ENCODE measurements at regions not wholly inside any gene's neighbourhood (a gene's known extent, or its start where the extent isn't known, plus 50 kb on each side); places are given as distances from the start of the nearest gene placed in this dataset.
"Not testable (repeated sequence)": the region's sequence is repeated elsewhere in the genome, so short reads cannot be mapped to it uniquely, and the experiment has no call there.

- DNase-seq (ENCODE audit: low read depth in 2 of 2): no peak
Measured at GRCh38 chr19:30682146-30682998, 310.2 kb downstream of the ZNF536 start.

GRCh38 chr19:30681162-30682100 is 309.2 kb downstream of the ZNF536 start:
- no peak for DNase-seq (ENCODE audit: low read depth in 2 of 2)

- DNase-seq (ENCODE audit: low read depth in 2 of 2): not testable (repeated sequence)
Measured at GRCh38 chr19:30680399-30680798, 308.2 kb downstream of the ZNF536 start.

GRCh38 chr19:30679789-30680188 is 307.6 kb downstream of the ZNF536 start:
- no peak for DNase-seq (ENCODE audit: low read depth in 2 of 2)

- no peak for DNase-seq (ENCODE audit: low read depth in 2 of 2)
Measured at GRCh38 chr19:30679153-30679702, 307.0 kb downstream of the ZNF536 start.

GRCh38 chr19:30678168-30678567 is 306.0 kb downstream of the ZNF536 start:
- DNase-seq (ENCODE audit: low read depth in 2 of 2): no peak

- no peak for DNase-seq (ENCODE audit: low read depth in 2 of 2)
Measured at GRCh38 chr19:30677702-30678101, 305.5 kb downstream of the ZNF536 start.

- DNase-seq (ENCODE audit: low read depth in 2 of 2): no peak
Measured at GRCh38 chr19:30676990-30677679, 305.0 kb downstream of the ZNF536 start.

- DNase-seq (ENCODE audit: low read depth in 2 of 2): no peak
Measured at GRCh38 chr19:30675086-30675485, 302.9 kb downstream of the ZNF536 start.

- no peak for DNase-seq (ENCODE audit: low read depth in 2 of 2)
Measured at GRCh38 chr19:30674656-30675055, 302.5 kb downstream of the ZNF536 start.

GRCh38 chr19:30673336-30673735 is 301.2 kb downstream of the ZNF536 start:
- no peak for DNase-seq (ENCODE audit: low read depth in 2 of 2)

GRCh38 chr19:30672926-30673325 is 300.7 kb downstream of the ZNF536 start:
- DNase-seq (ENCODE audit: low read depth in 2 of 2): no peak

- DNase-seq (ENCODE audit: low read depth in 2 of 2): no peak
Measured at GRCh38 chr19:30671622-30672051, 299.5 kb downstream of the ZNF536 start.

GRCh38 chr19:30671367-30671619 is 299.1 kb downstream of the ZNF536 start:
- no peak for DNase-seq (ENCODE audit: low read depth in 2 of 2)

- DNase-seq (ENCODE audit: low read depth in 2 of 2): no peak
Measured at GRCh38 chr19:30670562-30671366, 298.6 kb downstream of the ZNF536 start.

- no peak for DNase-seq (ENCODE audit: low read depth in 2 of 2)
Measured at GRCh38 chr19:30670011-30670329, 297.8 kb downstream of the ZNF536 start.

GRCh38 chr19:30669329-30670010 is 297.3 kb downstream of the ZNF536 start:
- DNase-seq (ENCODE audit: low read depth in 2 of 2): peak in 1 of 2 donors; percentile 5

- DNase-seq (ENCODE audit: low read depth in 2 of 2): no peak
Measured at GRCh38 chr19:30668521-30669155, 296.5 kb downstream of the ZNF536 start.

- no peak for DNase-seq (ENCODE audit: low read depth in 2 of 2)
Measured at GRCh38 chr19:30667746-30668145, 295.6 kb downstream of the ZNF536 start.

- DNase-seq (ENCODE audit: low read depth in 2 of 2): no peak
Measured at GRCh38 chr19:30667227-30667626, 295.0 kb downstream of the ZNF536 start.

Data from stimulated activated CD8-positive, alpha-beta memory T cell treated with anti-CD3 and anti-CD28 coated beads, Interleukin-7, amount 100 ng/mL, for 1 hour (primary cell).